Glutamatergic neuron (in vitro differentiated cells): ENCODE measurements at regions not wholly inside any gene's neighbourhood (a gene's known extent, or its start where the extent isn't known, plus 50 kb on each side); places are given as distances from the start of the nearest gene placed in this dataset.

Experiments
- DNase-seq: peaks from one replicate; pipeline ENCODE4 v3.0.0; 2022
- H3K27ac Mint-ChIP-seq: one replicate; pipeline ENCODE4 v1.8.0; 2020; ENCODE audit warnings: mild to moderate bottlenecking, mixed read lengths, inconsistent platforms; ENCODE audit not compliant: unreplicated experiment
- H3K27me3 Mint-ChIP-seq: one replicate; pipeline ENCODE4 v1.8.0; 2020; ENCODE audit warnings: mild to moderate bottlenecking, moderate library complexity, mixed read lengths, inconsistent platforms; ENCODE audit not compliant: unreplicated experiment
- H3K36me3 Mint-ChIP-seq: one replicate; pipeline ENCODE4 v1.8.0; 2020; ENCODE audit warnings: mild to moderate bottlenecking, mixed read lengths, inconsistent platforms; ENCODE audit not compliant: unreplicated experiment
- H3K4me1 Mint-ChIP-seq: one replicate; pipeline ENCODE4 v1.8.0; 2020; ENCODE audit warnings: mild to moderate bottlenecking, low read depth, mixed read lengths, inconsistent platforms; ENCODE audit not compliant: unreplicated experiment
- H3K4me3 Mint-ChIP-seq: one replicate; pipeline ENCODE4 v1.8.0; 2020; ENCODE audit warnings: mild to moderate bottlenecking, mixed read lengths, inconsistent platforms; ENCODE audit not compliant: unreplicated experiment
- H3K9me3 Mint-ChIP-seq: one replicate; pipeline ENCODE4 v1.8.0; 2020; ENCODE audit warnings: mild to moderate bottlenecking, moderate library complexity, mixed read lengths, inconsistent platforms; ENCODE audit not compliant: unreplicated experiment
- TF ChIP-seq, protein P1 (sequence below): fragments of 200-600 bp; sonication (generic); IDR thresholded peaks from one replicate; pipeline ENCODE4 v1.5.0; 2021; ENCODE audit not compliant: partially characterized antibody, unreplicated experiment

DNA sequence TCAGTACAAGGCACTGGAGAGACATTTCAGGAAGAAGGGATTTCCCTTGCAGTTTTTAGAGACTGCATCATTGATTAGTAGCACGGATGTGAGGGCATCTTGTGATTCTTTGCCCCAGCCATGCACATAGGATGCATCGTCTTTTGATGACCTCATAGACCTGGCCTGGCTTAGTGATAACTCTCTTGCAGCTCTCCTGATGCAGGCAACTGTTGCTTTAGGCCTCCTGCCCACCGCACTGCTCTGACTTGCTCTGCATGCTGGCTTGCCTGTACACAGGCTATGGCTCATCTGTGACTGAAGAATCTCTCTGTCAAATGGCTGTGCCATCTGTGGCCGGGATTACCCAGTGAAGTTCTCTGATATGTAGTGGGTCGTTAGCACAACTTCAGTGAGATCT is 207.7 kb upstream of the PTCHD4 start:
- Mint-ChIP-seq H3K27me3 (no peaks in the 10 kb centered on the region), H3K27ac (no peak overlapping the region), H3K4me3 (no peak overlapping the region), H3K9me3 (no peaks in the 10 kb centered on the region), H3K4me1 (no peaks in the 10 kb centered on the region), H3K36me3 (no peaks in the 10 kb centered on the region)
- TF ChIP-seq, protein P1, sequence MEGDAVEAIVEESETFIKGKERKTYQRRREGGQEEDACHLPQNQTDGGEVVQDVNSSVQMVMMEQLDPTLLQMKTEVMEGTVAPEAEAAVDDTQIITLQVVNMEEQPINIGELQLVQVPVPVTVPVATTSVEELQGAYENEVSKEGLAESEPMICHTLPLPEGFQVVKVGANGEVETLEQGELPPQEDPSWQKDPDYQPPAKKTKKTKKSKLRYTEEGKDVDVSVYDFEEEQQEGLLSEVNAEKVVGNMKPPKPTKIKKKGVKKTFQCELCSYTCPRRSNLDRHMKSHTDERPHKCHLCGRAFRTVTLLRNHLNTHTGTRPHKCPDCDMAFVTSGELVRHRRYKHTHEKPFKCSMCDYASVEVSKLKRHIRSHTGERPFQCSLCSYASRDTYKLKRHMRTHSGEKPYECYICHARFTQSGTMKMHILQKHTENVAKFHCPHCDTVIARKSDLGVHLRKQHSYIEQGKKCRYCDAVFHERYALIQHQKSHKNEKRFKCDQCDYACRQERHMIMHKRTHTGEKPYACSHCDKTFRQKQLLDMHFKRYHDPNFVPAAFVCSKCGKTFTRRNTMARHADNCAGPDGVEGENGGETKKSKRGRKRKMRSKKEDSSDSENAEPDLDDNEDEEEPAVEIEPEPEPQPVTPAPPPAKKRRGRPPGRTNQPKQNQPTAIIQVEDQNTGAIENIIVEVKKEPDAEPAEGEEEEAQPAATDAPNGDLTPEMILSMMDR, result no peak
- DNase-seq, result no peak

DNA sequence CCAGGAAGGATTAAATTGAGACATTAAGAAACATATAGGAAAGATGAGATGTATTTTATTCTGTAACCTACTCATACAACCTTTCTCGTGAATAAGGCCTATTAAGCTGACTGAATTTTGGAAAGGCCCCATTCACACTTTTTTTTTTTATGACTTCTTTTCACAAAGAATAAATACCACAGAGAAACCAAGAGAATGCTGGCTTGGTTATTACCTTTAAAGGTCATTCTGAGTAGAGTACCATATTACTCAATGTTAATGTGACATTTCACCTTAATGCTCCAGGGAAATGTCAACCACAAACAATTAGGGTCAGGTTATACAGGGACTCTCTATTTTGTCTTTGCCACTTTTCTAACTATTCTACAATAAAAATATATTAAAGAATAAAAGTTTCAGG is 204.9 kb upstream of the PTCHD4 start:
- Mint-ChIP-seq H3K4me3 (no peak overlapping the region), H3K4me1 (no peaks in the 10 kb centered on the region), H3K27ac (no peak overlapping the region), H3K27me3 (no peaks in the 10 kb centered on the region), H3K9me3 (no peaks in the 10 kb centered on the region), H3K36me3 (no peaks in the 10 kb centered on the region)
- TF ChIP-seq, protein P1, result no peak
- no peak for DNase-seq

DNA sequence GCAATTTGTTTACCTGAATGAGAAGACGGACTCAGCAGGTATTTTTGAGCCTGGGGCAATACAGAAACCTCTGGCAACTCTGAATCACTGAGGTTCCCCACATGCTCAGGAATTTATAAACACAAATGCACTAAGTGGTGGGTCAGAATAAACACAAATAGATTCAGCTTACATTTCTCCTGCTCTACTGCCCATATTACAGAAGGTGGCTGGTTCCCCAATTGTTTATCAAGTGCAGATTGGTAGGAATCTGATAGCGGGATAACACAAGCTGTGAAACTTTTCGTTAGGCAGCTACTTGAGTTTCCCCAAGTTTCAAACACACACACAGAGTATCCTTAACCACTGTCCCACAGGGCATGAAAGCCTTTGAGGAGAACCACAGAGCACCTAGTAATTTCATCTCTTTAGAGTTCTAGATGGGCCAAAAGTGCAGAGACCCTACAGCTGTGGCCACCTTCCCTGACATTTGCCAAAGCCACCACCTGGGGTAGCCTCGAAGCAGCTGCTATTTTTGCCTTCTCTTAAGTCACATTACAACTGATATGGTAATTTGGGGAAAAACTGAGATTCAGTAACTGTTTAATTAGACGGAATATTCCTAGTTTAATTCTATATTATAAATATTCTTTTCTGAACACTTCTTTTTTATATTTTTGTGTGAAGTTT is 204.2 kb upstream of the PTCHD4 start:
- Mint-ChIP-seq H3K9me3 (no peaks in the 10 kb centered on the region), H3K27me3 (no peaks in the 10 kb centered on the region), H3K4me1 (no peaks in the 10 kb centered on the region), H3K27ac (no peak overlapping the region), H3K4me3 (no peak overlapping the region), H3K36me3 (no peaks in the 10 kb centered on the region)
- no peak for DNase-seq
- TF ChIP-seq, protein P1, result no peak

DNA sequence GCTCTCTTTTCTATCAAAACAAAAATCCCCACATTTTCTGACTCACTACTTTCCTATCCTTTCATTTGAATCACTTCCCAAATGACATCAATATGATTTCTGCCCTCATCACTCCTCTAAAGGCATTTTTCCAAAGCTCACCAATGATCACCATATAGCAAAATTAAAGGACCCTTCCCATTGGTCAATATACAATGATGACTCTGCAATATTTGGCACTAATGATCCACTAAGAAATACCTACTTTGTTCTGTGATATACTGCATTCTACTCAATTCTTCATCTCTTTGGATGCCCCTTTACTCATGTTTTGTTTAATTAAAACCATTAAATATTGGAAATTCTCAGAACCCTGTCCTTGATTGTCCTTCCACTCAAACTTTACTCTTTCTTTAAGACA is 200.3 kb upstream of the PTCHD4 start:
- Mint-ChIP-seq H3K4me1 (no peaks in the 10 kb centered on the region), H3K36me3 (no peaks in the 10 kb centered on the region), H3K27me3 (no peaks in the 10 kb centered on the region), H3K27ac (no peak overlapping the region), H3K9me3 (no peaks in the 10 kb centered on the region), H3K4me3 (no peak overlapping the region)
- no peak for DNase-seq
- TF ChIP-seq, protein P1, result no peak

DNA sequence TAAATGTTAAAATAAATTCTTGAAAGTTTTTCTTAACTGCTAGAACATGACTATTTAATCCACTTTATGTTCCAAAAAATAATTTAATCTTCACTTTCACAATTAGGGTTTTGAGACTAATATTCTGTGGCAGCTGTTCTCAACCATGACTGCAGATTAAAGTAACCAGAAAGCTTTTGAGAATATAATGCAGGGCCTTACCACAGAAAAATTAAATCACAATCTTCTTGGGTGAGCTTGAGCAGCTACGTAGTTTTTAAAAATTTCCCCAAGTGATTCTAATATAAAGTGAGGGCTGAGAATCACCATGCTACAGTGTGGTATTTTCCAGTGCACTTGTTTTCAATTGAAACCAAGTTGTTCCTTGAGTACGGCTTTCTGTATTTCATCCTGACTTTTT is 196.6 kb upstream of the PTCHD4 start:
- DNase-seq, result no peak
- Mint-ChIP-seq H3K9me3 (no peaks in the 10 kb centered on the region), H3K27ac (no peak overlapping the region), H3K27me3 (no peaks in the 10 kb centered on the region), H3K4me3 (no peak overlapping the region), H3K4me1 (no peaks in the 10 kb centered on the region), H3K36me3 (no peaks in the 10 kb centered on the region)
- TF ChIP-seq, protein P1, result no peak
